ENCODE measurements at regions not wholly inside any gene's neighbourhood (a gene's known extent, or its start where the extent isn't known, plus 50 kb on each side); places are given as distances from the start of the nearest gene placed in this dataset.
A peak's percentile ranks its signal among the peaks of the same experiment; 100 is the strongest.

- FAIRE-seq, result no peak
These were observed 64.8 kb downstream of the NHLRC3 start for GRCh38 chr13:39102981-39103490.

GRCh38 chr13:39105110-39105509 lies 66.9 kb downstream of the NHLRC3 start:
- ATAC-seq (no peak), FAIRE-seq (no peak), DNase-seq (ENCODE audit: extremely low read depth in 1 of 4, low spot score in 3 of 4) (no peak)
- H3K36me3 ChIP-seq (ENCODE audit: control insufficient read depth, insufficient read depth, low read length), result no peaks in the 10 kb centered on the region
- no peak overlapping the region for H3K27ac ChIP-seq (ENCODE audit: extremely low read depth, low read depth, low read length)
- no peaks in the 10 kb centered on the region for H3K79me2 ChIP-seq (ENCODE audit: control insufficient read depth, insufficient read depth, low read length)
- intact Hi-C loops (cut with micrococcal nuclease), result no loop called here
- no peak overlapping the region for H3K4me3 ChIP-seq
- no peaks in the 10 kb centered on the region for H3K9me3 ChIP-seq (replicated peaks; ENCODE audit: control insufficient read depth, insufficient read depth, low read depth, low read length)
- H2AFZ ChIP-seq (ENCODE audit: low read depth, low read length), result no peak overlapping the region
- no TSS peak for BruUV-seq (replicated peaks)
- H3K4me1 ChIP-seq (replicated peaks in 1 of 2; ENCODE audit: control insufficient read depth in 2 of 2, insufficient read depth in 2 of 2, low read length in 2 of 2), result no peaks in the 10 kb centered on the region
- ChIA-PET POLR2A (no interaction called here), CTCF (ENCODE audit: low intra/inter-chr PET ratio) (no interaction called here)
- no peak overlapping the region for H3K9ac ChIP-seq (ENCODE audit: insufficient read depth in 1 of 2, low read depth in 2 of 2, low read length in 2 of 2)
- no peaks in the 10 kb centered on the region for H3K9me1 ChIP-seq (ENCODE audit: control insufficient read depth, insufficient read depth, low read length)
- H3K27me3 ChIP-seq (ENCODE audit: control insufficient read depth in 2 of 2, insufficient read depth in 2 of 2, low read length in 2 of 2), result peaks cover 2 to 4% of the 10 kb centered on the region in 2 experiments; a peak in 2 of 5 replicates
- H4K20me1 ChIP-seq (replicated peaks; ENCODE audit: control insufficient read depth, insufficient read depth, low read length), result no peaks in the 10 kb centered on the region
- H3K4me2 ChIP-seq (ENCODE audit: insufficient read depth, low read length), result no peak overlapping the region
- in situ Hi-C loops (cut with MboI), result no loop called here
- 0% methylated on average over 1 of the region's 1 CpG for WGBS (ENCODE audit: insufficient coverage, low coverage, missing lambda C conversion rate)
- TF ChIP-seq NFIC (IDR thresholded peaks at IDR 0.05) (peak; percentile 49; the same call in 1 of the 2 replicates), CBX5 (IDR thresholded peaks at IDR 0.05; ENCODE audit: borderline replicate concordance, low read depth) (no peak)

More at GRCh38 chr13:39102981-39103490, 64.8 kb downstream of the NHLRC3 start:
- Histone ChIP-seq H2AFZ (ENCODE audit: low read depth, low read length) (no peak overlapping the region), H3K9me1 (ENCODE audit: control insufficient read depth, insufficient read depth, low read length) (no peaks in the 10 kb centered on the region), H4K20me1 (replicated peaks; ENCODE audit: control insufficient read depth, insufficient read depth, low read length) (no peaks in the 10 kb centered on the region), H3K4me2 (ENCODE audit: insufficient read depth, low read length) (no peak overlapping the region), H3K36me3 (ENCODE audit: control insufficient read depth, insufficient read depth, low read length) (no peaks in the 10 kb centered on the region), H3K79me2 (ENCODE audit: control insufficient read depth, insufficient read depth, low read length) (no peaks in the 10 kb centered on the region), H3K4me3 (no peak overlapping the region), H3K4me1 (replicated peaks in 1 of 2; ENCODE audit: control insufficient read depth in 2 of 2, insufficient read depth in 2 of 2, low read length in 2 of 2) (no peaks in the 10 kb centered on the region), H3K9me3 (replicated peaks; ENCODE audit: control insufficient read depth, insufficient read depth, low read depth, low read length) (no peaks in the 10 kb centered on the region), H3K27me3 (ENCODE audit: control insufficient read depth in 2 of 2, insufficient read depth in 2 of 2, low read length in 2 of 2) (peaks cover 0 to 4% of the 10 kb centered on the region in 2 experiments; a peak in 1 of 5 replicates), H3K9ac (ENCODE audit: insufficient read depth in 1 of 2, low read depth in 2 of 2, low read length in 2 of 2) (no peak overlapping the region), H3K27ac (ENCODE audit: extremely low read depth, low read depth, low read length) (no peak overlapping the region)
- BruUV-seq (replicated peaks), result no TSS peak
- ATAC-seq (no peak), DNase-seq (ENCODE audit: extremely low read depth in 1 of 4, low spot score in 3 of 4) (no peak)
- intact Hi-C loops (cut with micrococcal nuclease) (no loop called here), in situ Hi-C loops (cut with MboI) (no loop called here)
- WGBS (ENCODE audit: insufficient coverage, low coverage, missing lambda C conversion rate), result 3% methylated on average over 6 of the region's 6 CpGs
- ChIA-PET POLR2A (no interaction called here), CTCF (ENCODE audit: low intra/inter-chr PET ratio) (no interaction called here)
- TF ChIP-seq ZFP1 (CRISPR knock-in tag; IDR thresholded peaks at IDR 0.05) (no peak), ETS1 (conservative IDR thresholded peaks at IDR 0.05; ENCODE audit: control insufficient read depth, low read depth, low read length) (no peak)
